OCI-LY1 (cell line): ENCODE measurements at regions not wholly inside any gene's neighbourhood (a gene's known extent, or its start where the extent isn't known, plus 50 kb on each side); places are given as distances from the start of the nearest gene placed in this dataset.

Source experiments
- EZH2 ChIP-seq: fragments of 200-600 bp; sonication (generic), shearing (Covaris generic); IDR thresholded peaks from 2 replicates; pipeline ENCODE4 v1.8.0; 2017; ENCODE audit warnings: borderline replicate concordance, mixed run types, mild to moderate bottlenecking, antibody characterized with exemption, low read length, moderate library complexity, mixed read lengths
- TF ChIP-seq, protein P1 (sequence below): fragments of 200-600 bp; sonication (generic), shearing (Covaris generic); IDR thresholded peaks from 2 replicates; pipeline ENCODE4 v1.5.1; 2017; ENCODE audit warnings: mild to moderate bottlenecking, antibody characterized with exemption, low read length, moderate library complexity, mixed read lengths

DNA sequence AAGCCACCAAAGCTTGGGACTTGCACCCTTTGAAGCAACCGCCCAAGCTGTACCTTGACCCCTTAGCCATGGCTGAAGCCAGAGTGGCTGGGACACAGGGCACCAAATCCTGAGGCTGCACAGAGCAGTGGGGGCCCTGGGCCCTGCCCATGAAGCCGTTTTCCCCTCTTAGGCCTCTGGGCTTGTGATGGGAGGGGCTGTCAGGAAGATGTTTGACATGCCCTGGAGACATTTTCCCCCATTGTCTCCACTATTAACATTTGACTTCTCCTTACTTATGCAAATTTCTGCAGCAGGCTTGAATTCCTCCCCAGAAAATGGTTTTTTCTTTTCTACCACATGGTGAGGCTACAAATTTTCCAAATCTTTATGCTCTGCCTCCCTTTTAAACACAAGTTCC, 522.2 kb downstream of the EDEM1 start:
- TF ChIP-seq EZH2: no peak
- TF ChIP-seq, protein P1, sequence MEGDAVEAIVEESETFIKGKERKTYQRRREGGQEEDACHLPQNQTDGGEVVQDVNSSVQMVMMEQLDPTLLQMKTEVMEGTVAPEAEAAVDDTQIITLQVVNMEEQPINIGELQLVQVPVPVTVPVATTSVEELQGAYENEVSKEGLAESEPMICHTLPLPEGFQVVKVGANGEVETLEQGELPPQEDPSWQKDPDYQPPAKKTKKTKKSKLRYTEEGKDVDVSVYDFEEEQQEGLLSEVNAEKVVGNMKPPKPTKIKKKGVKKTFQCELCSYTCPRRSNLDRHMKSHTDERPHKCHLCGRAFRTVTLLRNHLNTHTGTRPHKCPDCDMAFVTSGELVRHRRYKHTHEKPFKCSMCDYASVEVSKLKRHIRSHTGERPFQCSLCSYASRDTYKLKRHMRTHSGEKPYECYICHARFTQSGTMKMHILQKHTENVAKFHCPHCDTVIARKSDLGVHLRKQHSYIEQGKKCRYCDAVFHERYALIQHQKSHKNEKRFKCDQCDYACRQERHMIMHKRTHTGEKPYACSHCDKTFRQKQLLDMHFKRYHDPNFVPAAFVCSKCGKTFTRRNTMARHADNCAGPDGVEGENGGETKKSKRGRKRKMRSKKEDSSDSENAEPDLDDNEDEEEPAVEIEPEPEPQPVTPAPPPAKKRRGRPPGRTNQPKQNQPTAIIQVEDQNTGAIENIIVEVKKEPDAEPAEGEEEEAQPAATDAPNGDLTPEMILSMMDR: no peak
